ENCODE measurements at regions not wholly inside any gene's neighbourhood (a gene's known extent, or its start where the extent isn't known, plus 50 kb on each side); places are given as distances from the start of the nearest gene placed in this dataset.

- H3K36me3 ChIP-seq: no peaks in the 10 kb centered on the region
- H3K4me1 ChIP-seq: peaks cover 0 to 26% of the 10 kb centered on the region in 2 donors
- H3K4me3 ChIP-seq: no peak overlapping the region
- H3K9me3 ChIP-seq: no peaks in the 10 kb centered on the region
- DNase-seq (ENCODE audit: low spot score): no peak
- no peak for TF ChIP-seq CTCF (IDR thresholded peaks at IDR 0.05)
- peak overlapping the region in 1 of 2 donors; percentile 13 for H3K27ac ChIP-seq
- H3K27me3 ChIP-seq: no peaks in the 10 kb centered on the region
Observed at GRCh38 chr3:51621091-51621892, 49.8 kb upstream of the TEX264 start.
